A549 (cell line): ENCODE measurements at regions not wholly inside any gene's neighbourhood (a gene's known extent, or its start where the extent isn't known, plus 50 kb on each side); places are given as distances from the start of the nearest gene placed in this dataset.

Experiments
- ATAC-seq, 2 experiments: fragments of 200-7000 bp in 1 of 2; fragments of >200 bp in 1 of 2; cut with Nextera tagmentation in 1 of 2; cut with Tn5 transposase in 1 of 2; 3 replicates each; pipeline versions ENCODE4 v1.8.0 to v1.9.1; 2018 to 2020; ENCODE audit warnings: mild to moderate bottlenecking in 1 of 2, moderate library complexity in 1 of 2
- CTCF ChIA-PET: fragments of 300-600 bp; sonication (Branson Sonifier 250); formaldehyde crosslinking; extraction: SDS; loops from one replicate; lab custom pipeline; 2021; ENCODE audit warnings: antibody characterized with exemption, inconsistent platforms; lab: Yijun Ruan, JAX
- POLR2A ChIA-PET: fragments of 350-600 bp; formaldehyde crosslinking; extraction: SDS; loops from one replicate; lab custom pipeline; 2021; ENCODE audit warnings: antibody characterized with exemption, inconsistent platforms; lab: Yijun Ruan, JAX
- DNase-seq, 2 experiments: peaks; one replicate each; pipeline versions ENCODE4 v3.0.0 to v3.0.0-alpha.2; 2011 to 2016; ENCODE audit warnings: low read depth in 1 of 2, low spot score in 1 of 2
- FAIRE-seq: peaks from 2 replicates; lab custom pipeline; 2011; peaks lifted over from hg19 to GRCh38; lab: Jason Lieb, UNC
- H3K27ac ChIP-seq, 2 experiments: fragments of >200 bp; sonication (Bioruptor Twin); formaldehyde crosslinking; 3 replicates each; pipeline ENCODE4 v1.5.1; 2016 to 2017
- H3K4me1 ChIP-seq: fragments of >200 bp; sonication (Bioruptor Twin); formaldehyde crosslinking; 3 replicates; pipeline ENCODE4 v1.6.1; 2016
- H3K4me2 ChIP-seq: fragments of >200 bp; sonication (Bioruptor Twin); formaldehyde crosslinking; 3 replicates; pipeline ENCODE4 v1.6.1; 2016
- H3K4me3 ChIP-seq: fragments of >200 bp; sonication (Bioruptor Twin); formaldehyde crosslinking; 3 replicates; pipeline ENCODE4 v1.5.1; 2016
- H3K9me3 ChIP-seq: fragments of >200 bp; sonication (Bioruptor Twin); formaldehyde crosslinking; 3 replicates; pipeline ENCODE4 v1.6.1; 2016
- BCL3 ChIP-seq: fragments of >200 bp; sonication (Bioruptor Twin); formaldehyde crosslinking; IDR thresholded peaks from 3 replicates; pipeline ENCODE4 v1.6.1; 2016
- BHLHE40 ChIP-seq: IDR thresholded peaks from 2 replicates; pipeline ENCODE4 v1.6.1; 2012; ENCODE audit warnings: low read depth, low read length, inconsistent platforms
- CBX8 ChIP-seq: fragments of 200-600 bp; sonication (generic); IDR thresholded peaks from 2 replicates; pipeline ENCODE4 v1.6.1; 2016
- CHD4 ChIP-seq: fragments of 200-600 bp; sonication (generic); IDR thresholded peaks from 2 replicates; pipeline ENCODE4 v1.6.1; 2016; ENCODE audit warnings: antibody characterized with exemption, mild to moderate bottlenecking, borderline replicate concordance
- GATA3 ChIP-seq: IDR thresholded peaks from 2 replicates; pipeline ENCODE4 v1.6.1; 2012; ENCODE audit warnings: borderline replicate concordance
- HMGXB4 ChIP-seq: fragments of 250-450 bp; sonication (Bioruptor Pico); IDR thresholded peaks from 2 replicates; pipeline ENCODE4 v1.5.0; 2021; ENCODE audit warnings: mild to moderate bottlenecking, moderate library complexity, borderline replicate concordance
- HOXA7 ChIP-seq: fragments of 250-450 bp; sonication (Bioruptor Pico); IDR thresholded peaks from 2 replicates; pipeline ENCODE4 v1.5.0; 2020; ENCODE audit warnings: mild to moderate bottlenecking, moderate library complexity
- HOXB13 ChIP-seq: fragments of 250-450 bp; sonication (Bioruptor Pico); IDR thresholded peaks from 2 replicates; pipeline ENCODE4 v1.5.0; 2020; ENCODE audit warnings: low read depth, mild to moderate bottlenecking, moderate library complexity
- HOXB5 ChIP-seq: fragments of 250-450 bp; sonication (Bioruptor Pico); IDR thresholded peaks from 2 replicates; pipeline ENCODE4 v1.5.0; 2020; ENCODE audit warnings: mild to moderate bottlenecking, moderate library complexity
- JUN ChIP-seq, 2 experiments: fragments of >200 bp; sonication (Bioruptor Twin); formaldehyde crosslinking; IDR thresholded peaks; 2 replicates in 1 of 2; 3 replicates in 1 of 2; pipeline ENCODE4 v1.6.1; 2016 to 2017
- MAFK ChIP-seq: fragments of 450-650 bp; IDR thresholded peaks from 2 replicates; pipeline ENCODE4 v1.6.1; 2014; ENCODE audit not compliant: partially characterized antibody
- MYC ChIP-seq: IDR thresholded peaks from 2 replicates; pipeline ENCODE4 v1.6.1; 2012; ENCODE audit warnings: mild to moderate bottlenecking, inconsistent platforms, low read length, improper control_type of control experiment, borderline replicate concordance
- NFE2L2 ChIP-seq: fragments of 150-350 bp; conservative IDR thresholded peaks from 2 replicates; pipeline ENCODE4 v1.6.1; 2014; ENCODE audit warnings: low read length
- NR3C1 ChIP-seq: fragments of >200 bp; sonication (Bioruptor Twin); formaldehyde crosslinking; IDR thresholded peaks from 3 replicates; pipeline ENCODE4 v1.6.1; 2017
- RAD21 ChIP-seq, 2 experiments: fragments of >200 bp in 1 of 2; sonication (Bioruptor Twin) in 1 of 2; formaldehyde crosslinking in 1 of 2; IDR thresholded peaks in 1 of 2; conservative IDR thresholded peaks in 1 of 2; 2 replicates in 1 of 2; 3 replicates in 1 of 2; pipeline ENCODE4 v1.6.1; 2012 to 2018; ENCODE audit warnings: inconsistent platforms in 1 of 2
- RCOR1 ChIP-seq: fragments of 150-350 bp; IDR thresholded peaks from 2 replicates; pipeline ENCODE4 v1.6.1; 2014; ENCODE audit warnings: antibody characterized with exemption, low read length, low read depth
- REST ChIP-seq: fragments of 200-600 bp; sonication (generic); IDR thresholded peaks from 2 replicates; pipeline ENCODE4 v1.6.1; 2016; ENCODE audit warnings: antibody characterized with exemption, mild to moderate bottlenecking, moderate library complexity
- SMC3 ChIP-seq: fragments of >200 bp; sonication (Bioruptor Twin); formaldehyde crosslinking; IDR thresholded peaks from 3 replicates; pipeline ENCODE4 v1.6.1; 2018; ENCODE audit warnings: inconsistent platforms
- SREBF2 ChIP-seq: fragments of 450-650 bp; IDR thresholded peaks from 2 replicates; pipeline ENCODE4 v1.6.1; 2014; ENCODE audit warnings: mild to moderate bottlenecking, moderate library complexity
- ZC3H11A ChIP-seq: fragments of 450-650 bp; IDR thresholded peaks from 2 replicates; pipeline ENCODE4 v1.6.1; 2014; ENCODE audit warnings: antibody characterized with exemption, mild to moderate bottlenecking
- ZFP36 ChIP-seq: fragments of 450-650 bp; IDR thresholded peaks from 2 replicates; pipeline ENCODE4 v1.6.1; 2014; ENCODE audit warnings: borderline replicate concordance; ENCODE audit not compliant: partially characterized antibody
- WGBS: methylation state at CpG from one replicate; pipeline ENCODE4 v1.1.6; 2017; ENCODE audit errors: missing lambda C conversion rate; 5-methylcytosine and 5-hydroxymethylcytosine counted together
- TF ChIP-seq, protein P1 (sequence below): fragments of 250-450 bp; sonication (Bioruptor Pico); IDR thresholded peaks from 2 replicates; pipeline ENCODE4 v1.5.0; 2020; ENCODE audit warnings: low read depth, mild to moderate bottlenecking, moderate library complexity

GRCh38 chr10:113495553-113495952, 57.3 kb upstream of the HABP2 start:
- 49% methylated on average over 8 of the region's 8 CpGs for WGBS

GRCh38 chr10:113496111-113497109, 56.4 kb upstream of the HABP2 start:
- H3K9me3 ChIP-seq: no peaks in the 10 kb centered on the region
- H3K4me1 ChIP-seq: no peaks in the 10 kb centered on the region
- no peak overlapping the region for H3K4me3 ChIP-seq
- FAIRE-seq (no peak), DNase-seq (no peak), ATAC-seq (no peak)
- CTCF ChIA-PET: interaction anchor here (1.2 to 2.8 kb wide), 2 partner anchors 25 to 68 kb away, joined by 3 to 9 read pairs; no protein-coding TSS in a partner anchor
- no peak overlapping the region for H3K27ac ChIP-seq
- H3K4me2 ChIP-seq: no peak overlapping the region
- POLR2A ChIA-PET: no interaction called here
- 52% methylated on average over 19 of the region's 20 CpGs for WGBS
- no peak for TF ChIP-seq ZC3H11A
- TF ChIP-seq CHD4: no peak
- TF ChIP-seq MAFK: no peak
- TF ChIP-seq BHLHE40: no peak
- no peak for TF ChIP-seq NFE2L2
- TF ChIP-seq, protein P1, sequence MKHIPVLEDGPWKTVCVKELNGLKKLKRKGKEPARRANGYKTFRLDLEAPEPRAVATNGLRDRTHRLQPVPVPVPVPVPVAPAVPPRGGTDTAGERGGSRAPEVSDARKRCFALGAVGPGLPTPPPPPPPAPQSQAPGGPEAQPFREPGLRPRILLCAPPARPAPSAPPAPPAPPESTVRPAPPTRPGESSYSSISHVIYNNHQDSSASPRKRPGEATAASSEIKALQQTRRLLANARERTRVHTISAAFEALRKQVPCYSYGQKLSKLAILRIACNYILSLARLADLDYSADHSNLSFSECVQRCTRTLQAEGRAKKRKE: no peak
- no peak for TF ChIP-seq RAD21 (conservative IDR thresholded peaks at IDR 0.05 in 1 of 2, IDR thresholded peaks at IDR 0.05 in 1 of 2)
- TF ChIP-seq NR3C1: no peak
- TF ChIP-seq HOXB13: no peak
- TF ChIP-seq CBX8: no peak
- no peak for TF ChIP-seq HOXB5
- TF ChIP-seq MYC: no peak
- TF ChIP-seq SREBF2: no peak

More at GRCh38 chr10:113495553-113495952, 57.3 kb upstream of the HABP2 start:
- ChIA-PET POLR2A (no interaction called here), CTCF (interaction anchor here (1.2 to 2.8 kb wide), 3 partner anchors 26 to 68 kb away, joined by 3 to 9 read pairs (median 4); no protein-coding TSS in a partner anchor)
- no peak for DNase-seq
- Histone ChIP-seq H3K4me3 (no peak overlapping the region), H3K4me2 (no peak overlapping the region), H3K4me1 (no peaks in the 10 kb centered on the region), H3K27ac (no peak overlapping the region), H3K9me3 (no peaks in the 10 kb centered on the region)
- no peak for FAIRE-seq
- no peak for ATAC-seq
- TF ChIP-seq ZC3H11A (no peak), SMC3 (no peak), RCOR1 (no peak), ZFP36 (no peak), GATA3 (no peak), REST (no peak), SREBF2 (no peak), NFE2L2 (no peak), CBX8 (no peak), BCL3 (no peak), HMGXB4 (no peak), RAD21 (conservative IDR thresholded peaks at IDR 0.05 in 1 of 2, IDR thresholded peaks at IDR 0.05 in 1 of 2) (no peak), HOXA7 (CRISPR knock-in tag) (no peak), JUN (IDR thresholded peaks at IDR 0.05) (no peak)
